NB4 (cell line): ENCODE measurements at regions not wholly inside any gene's neighbourhood (a gene's known extent, or its start where the extent isn't known, plus 50 kb on each side); places are given as distances from the start of the nearest gene placed in this dataset.

Experiments
- MYC ChIP-seq: IDR thresholded peaks from 2 replicates; pipeline ENCODE4 v1.6.1; 2011; ENCODE audit warnings: low read depth, low read length
- POLR2A ChIP-seq: IDR thresholded peaks from 2 replicates; pipeline ENCODE4 v1.6.1; 2011; ENCODE audit warnings: mild to moderate bottlenecking; ENCODE audit not compliant: insufficient read length; ENCODE audit errors: extremely low read depth
- TF ChIP-seq, protein P1 (sequence below): IDR thresholded peaks from one replicate; pipeline ENCODE4 v1.5.1; 2012; ENCODE audit warnings: low read depth, low read length
- TF ChIP-seq, protein P2 (sequence below): IDR thresholded peaks from 2 replicates; pipeline ENCODE4 v1.6.1; 2011; ENCODE audit warnings: low read depth, low read length

GRCh38 chr1:172833954-172834353 is 175.1 kb downstream of the FASLG start:
- TF ChIP-seq, protein P1, sequence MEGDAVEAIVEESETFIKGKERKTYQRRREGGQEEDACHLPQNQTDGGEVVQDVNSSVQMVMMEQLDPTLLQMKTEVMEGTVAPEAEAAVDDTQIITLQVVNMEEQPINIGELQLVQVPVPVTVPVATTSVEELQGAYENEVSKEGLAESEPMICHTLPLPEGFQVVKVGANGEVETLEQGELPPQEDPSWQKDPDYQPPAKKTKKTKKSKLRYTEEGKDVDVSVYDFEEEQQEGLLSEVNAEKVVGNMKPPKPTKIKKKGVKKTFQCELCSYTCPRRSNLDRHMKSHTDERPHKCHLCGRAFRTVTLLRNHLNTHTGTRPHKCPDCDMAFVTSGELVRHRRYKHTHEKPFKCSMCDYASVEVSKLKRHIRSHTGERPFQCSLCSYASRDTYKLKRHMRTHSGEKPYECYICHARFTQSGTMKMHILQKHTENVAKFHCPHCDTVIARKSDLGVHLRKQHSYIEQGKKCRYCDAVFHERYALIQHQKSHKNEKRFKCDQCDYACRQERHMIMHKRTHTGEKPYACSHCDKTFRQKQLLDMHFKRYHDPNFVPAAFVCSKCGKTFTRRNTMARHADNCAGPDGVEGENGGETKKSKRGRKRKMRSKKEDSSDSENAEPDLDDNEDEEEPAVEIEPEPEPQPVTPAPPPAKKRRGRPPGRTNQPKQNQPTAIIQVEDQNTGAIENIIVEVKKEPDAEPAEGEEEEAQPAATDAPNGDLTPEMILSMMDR = no peak
- TF ChIP-seq POLR2A (no peak), MYC (no peak)
- TF ChIP-seq, protein P2, sequence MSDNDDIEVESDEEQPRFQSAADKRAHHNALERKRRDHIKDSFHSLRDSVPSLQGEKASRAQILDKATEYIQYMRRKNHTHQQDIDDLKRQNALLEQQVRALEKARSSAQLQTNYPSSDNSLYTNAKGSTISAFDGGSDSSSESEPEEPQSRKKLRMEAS = no peak
